Fibroblast of skin of left quadriceps (primary cell): ENCODE measurements at regions not wholly inside any gene's neighbourhood (a gene's known extent, or its start where the extent isn't known, plus 50 kb on each side); places are given as distances from the start of the nearest gene placed in this dataset.

Source experiments
- DNase-seq, 2 experiments: peaks; one replicate each; pipeline ENCODE4 v3.0.0-alpha.2; 2013; ENCODE audit warnings: low read depth in 2 of 2

GRCh38 chr3:22885574-22886341, 317.4 kb upstream of the UBE2E2 start:
- no peak for DNase-seq

GRCh38 chr3:22886439-22887068, 316.6 kb upstream of the UBE2E2 start:
- DNase-seq = no peak

DNA sequence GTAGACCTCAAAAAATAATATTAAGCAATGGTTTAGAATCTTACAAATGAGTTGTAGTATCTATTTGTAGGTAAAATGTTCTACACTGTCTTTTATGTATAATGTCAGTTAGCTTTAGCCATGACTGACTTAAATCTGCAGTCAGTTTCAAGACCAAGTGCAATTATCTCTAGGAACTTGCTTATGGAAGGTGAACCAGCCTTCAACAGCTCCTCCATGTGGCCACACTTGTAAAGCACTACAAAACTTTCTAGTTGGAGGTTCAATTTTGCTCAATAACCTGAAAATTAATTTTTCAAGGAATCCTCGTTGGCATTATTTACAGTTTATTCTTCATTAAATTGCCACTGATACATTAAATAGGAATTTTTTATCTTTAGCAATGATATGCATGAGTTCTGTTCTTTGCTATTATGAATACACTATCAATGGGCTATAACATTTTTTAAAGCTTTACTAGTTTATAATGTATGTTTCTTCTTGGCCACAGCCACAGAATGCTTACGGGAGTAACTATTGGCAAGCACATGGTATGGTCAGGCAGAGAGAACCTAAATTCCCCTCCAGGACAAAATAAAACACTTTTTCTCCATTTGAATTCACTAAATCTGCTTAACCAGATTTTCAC, 315.3 kb upstream of the UBE2E2 start:
- DNase-seq = no peak

- DNase-seq = no peak
These were observed 310.0 kb upstream of the UBE2E2 start for GRCh38 chr3:22893101-22893500.

DNA sequence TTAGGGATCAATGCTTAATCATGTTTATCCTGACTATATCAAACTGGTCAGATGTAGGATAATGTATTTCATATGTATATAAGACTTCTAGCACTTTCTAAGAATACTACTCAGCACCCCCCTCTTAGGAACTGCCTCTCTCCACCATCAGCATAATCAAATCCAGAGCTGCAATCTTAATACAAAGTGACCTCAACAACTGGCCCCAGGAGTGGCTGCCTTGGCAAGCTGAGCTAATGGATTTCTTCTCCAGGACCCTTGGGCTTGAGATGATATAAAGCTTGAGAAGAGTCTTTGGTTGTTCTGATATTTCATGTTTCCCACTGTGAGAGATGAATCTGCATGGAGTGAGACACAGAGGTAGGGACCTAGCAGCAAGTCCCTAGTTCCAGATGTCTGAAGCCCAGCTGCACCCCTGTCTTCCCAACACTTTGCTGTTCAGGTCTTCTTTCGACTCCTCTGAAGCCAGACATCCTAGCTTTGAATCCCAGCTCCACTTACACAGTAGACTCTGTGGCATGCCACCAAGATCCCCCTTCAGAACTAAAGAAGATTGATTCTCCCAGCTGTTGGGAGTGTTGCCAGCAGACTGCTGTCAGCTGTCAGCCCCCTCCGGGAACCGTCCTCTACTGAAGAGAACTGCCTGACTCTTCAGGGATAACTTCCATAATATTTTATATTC, 309.3 kb upstream of the UBE2E2 start:
- DNase-seq = no peak

DNA sequence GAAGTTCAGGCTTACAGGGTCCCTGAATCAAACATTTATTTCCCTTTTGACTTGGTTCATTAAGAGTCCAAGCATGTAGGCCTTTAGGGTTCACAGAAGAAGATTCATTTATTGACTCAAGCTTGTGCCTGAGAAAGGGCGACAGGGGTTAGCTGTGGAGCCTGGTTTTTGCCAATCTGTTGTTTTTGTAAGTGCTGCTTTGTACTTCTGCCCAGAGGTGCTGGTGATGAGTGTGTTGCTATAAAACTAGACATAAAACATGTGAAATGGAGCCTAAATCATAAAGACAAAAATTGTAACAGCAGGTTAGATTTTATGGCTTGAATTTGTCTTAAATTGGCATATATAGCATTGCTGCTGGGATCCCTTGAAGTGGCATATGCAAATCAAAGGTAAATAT, 308.3 kb upstream of the UBE2E2 start:
- DNase-seq = no peak

DNA sequence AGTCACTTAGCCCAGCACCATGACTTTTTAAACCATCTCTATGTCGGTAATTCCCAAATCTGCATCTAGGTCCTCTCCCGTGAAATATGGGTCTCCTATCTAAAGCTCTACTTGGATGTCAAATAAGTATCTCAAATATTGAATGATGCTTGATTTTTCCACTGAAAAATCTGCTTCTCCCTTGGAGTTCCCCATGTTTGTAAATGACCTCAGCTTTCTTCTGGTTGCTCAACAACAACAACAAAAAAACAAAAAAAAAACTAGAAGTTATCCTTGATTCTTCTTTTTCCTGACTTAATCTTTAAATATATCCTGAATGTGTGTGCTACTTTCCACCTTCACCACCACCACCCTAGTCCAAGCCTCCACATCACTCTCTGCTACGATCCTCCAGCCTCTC, 307.5 kb upstream of the UBE2E2 start:
- DNase-seq = no peak

DNA sequence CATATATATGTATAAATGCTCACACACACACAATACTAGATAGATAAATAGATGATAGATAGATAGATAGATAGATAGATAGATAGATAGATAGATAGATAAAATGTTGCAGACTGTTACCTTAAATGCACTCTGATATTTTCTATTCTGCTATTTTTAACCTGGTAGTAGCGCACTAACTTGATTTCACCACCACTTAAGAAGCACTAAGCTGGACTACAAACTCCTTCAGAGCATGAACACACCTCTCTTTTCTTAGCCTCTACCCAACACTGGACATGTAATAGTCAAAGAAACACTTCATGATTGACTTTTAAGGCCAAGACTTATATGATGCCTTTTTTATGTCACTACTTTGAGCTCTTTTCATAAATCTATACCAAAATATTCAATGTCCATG, 304.6 kb upstream of the UBE2E2 start:
- no peak for DNase-seq

- DNase-seq = no peak
These were observed 303.7 kb upstream of the UBE2E2 start for GRCh38 chr3:22899441-22899840.

DNA sequence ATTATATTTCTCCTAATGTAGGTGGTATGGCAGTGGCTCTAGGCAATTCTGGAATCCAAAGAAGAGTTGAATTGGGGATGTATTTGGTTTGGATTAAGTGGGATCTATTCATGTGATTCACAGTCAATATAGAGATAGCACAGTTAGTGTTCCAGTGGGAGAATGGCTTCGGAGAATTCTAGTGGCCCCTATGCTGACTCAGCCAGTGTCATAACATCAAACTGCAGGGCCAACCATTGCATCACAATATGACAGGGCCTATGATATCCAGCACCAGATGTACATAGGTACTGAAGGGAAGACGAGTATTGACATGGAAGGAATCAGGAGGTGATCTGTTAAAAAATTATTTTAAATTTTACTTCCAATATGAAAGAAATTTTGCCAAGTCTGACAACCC, 302.8 kb upstream of the UBE2E2 start:
- DNase-seq = no peak

- no peak for DNase-seq
These were observed 301.4 kb upstream of the UBE2E2 start for GRCh38 chr3:22901684-22902083.

DNA sequence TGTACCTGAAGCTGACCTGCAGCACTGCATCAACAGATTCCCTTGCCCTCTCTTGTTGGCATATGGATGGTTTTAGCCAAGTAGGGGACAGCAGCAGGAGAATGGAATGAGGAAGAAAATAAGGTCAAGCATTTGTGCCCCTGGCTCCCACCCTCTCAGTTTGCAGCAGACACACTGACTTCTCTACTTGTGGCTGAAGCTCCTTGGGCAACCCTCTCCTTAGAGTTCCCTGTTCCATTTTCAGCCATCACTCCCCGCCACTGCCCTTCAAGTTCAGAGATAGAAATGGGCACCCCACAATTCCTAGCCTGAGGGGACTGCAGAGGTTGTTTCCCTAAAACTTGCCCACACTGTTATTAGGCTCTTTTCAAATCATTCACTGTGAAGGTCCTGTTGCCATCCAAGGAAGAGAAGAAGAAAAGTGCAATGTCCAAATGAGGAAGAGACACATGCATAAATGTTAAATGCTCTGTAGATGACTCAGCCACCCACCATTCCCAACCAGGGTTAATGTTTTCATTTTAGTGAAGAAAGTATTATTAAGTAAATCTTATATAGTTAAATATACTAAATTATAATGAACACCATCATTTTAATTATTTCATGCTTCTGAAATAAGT, 295.9 kb upstream of the UBE2E2 start:
- no peak for DNase-seq

- DNase-seq = no peak
These were observed 295.3 kb upstream of the UBE2E2 start for GRCh38 chr3:22907796-22908195.

GRCh38 chr3:22908989-22909507, 294.1 kb upstream of the UBE2E2 start:
- DNase-seq = no peak

DNA sequence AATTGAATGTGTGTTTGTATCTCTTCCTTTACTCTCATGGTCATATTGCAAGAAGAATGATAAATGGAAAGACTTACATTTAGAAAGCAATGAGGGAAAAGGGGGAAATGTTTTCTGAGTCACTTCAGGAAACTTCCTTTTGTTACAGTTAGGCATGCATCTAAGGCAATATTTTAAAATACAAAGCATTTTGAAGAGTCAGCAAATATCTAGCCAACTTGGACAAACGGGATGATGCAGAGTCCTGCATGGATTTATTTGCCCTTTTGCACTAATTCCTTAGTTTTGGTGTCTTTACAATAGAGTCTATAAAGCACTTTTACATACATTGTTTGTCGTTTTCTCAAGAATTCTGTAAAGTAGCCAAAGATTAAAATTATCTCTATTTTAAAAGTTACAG, 286.2 kb upstream of the UBE2E2 start:
- no peak for DNase-seq

DNA sequence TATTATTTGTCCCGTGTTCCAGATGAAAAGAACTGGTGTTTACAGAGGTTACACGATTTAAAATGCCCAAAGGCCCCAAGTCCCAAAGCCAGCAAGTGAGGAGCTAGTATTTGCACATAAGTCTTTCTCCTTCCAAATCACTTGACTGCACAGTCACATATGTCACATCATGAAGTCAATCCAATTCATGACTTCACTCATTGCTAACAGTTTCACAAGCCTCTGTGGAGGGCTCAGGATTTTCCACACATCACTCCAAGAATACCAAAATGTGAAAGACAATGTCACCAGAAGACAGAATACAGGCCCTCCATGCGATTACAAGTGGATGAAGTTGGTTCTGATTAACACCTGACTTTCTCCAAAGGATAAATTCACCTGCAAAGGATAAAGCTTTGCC, 283.1 kb upstream of the UBE2E2 start:
- DNase-seq = no peak

- DNase-seq = no peak
These were observed 280.8 kb upstream of the UBE2E2 start for GRCh38 chr3:22922317-22922716.

DNA sequence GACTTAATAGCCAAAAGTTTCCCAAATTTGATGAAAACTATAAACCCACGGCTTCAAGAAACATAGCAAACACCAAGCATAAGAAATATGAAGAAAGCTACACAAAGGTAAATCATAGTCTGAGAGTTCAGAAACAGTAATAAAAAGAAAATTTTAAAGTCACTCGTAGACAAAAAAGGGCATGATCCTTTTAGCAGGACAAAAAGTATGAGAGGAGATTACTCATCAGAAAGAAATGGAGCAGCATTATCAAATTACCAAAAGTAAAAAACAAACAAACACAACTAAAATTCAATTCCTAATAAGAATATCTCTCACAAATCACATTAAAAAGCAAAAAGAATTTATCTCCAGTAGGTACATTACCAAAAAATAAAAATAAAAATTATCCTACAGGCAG, 279.4 kb upstream of the UBE2E2 start:
- DNase-seq = no peak

DNA sequence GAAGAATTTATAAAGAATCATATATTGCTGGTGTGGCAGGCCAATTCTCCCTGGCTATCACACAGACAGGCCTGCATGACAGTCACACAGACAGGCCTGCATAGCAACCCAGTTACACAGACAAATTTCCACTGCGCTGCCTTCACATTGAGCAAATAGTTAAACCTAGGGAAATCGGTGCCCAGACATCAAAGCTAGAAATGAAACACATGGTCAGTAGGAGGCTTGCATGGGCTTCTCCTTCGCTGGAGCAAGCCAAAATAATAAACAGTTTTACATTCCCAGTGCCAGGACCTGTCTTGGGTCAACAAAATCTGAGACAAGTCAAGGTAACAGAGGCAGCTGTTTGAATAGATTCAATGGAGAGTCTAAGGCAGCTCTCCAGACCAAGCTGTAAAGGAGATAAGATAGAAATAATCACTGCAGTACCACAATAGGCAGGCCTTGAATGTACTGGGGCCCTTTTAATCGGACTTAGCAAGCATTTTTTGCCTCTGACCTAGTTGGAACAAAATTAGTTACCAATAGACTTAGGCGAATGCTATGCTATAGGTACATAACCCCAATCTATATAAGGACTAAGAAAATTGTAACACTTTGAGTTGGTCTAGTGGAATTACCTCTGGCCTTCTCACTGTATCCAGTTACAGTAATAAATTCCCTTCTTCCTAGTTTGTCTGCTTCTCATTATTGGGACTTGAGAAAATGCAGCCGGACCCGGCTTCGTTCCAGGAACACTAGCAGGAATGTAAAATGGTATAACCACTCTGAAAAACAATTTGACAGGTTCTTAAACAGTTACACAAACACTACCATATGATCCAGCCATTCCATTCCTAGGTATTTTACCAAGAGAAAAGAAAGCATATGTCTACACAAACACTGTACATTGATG, 274.7 kb upstream of the UBE2E2 start:
- peak in 1 of 2 experiments; percentile 17 for DNase-seq

- no peak for DNase-seq
These were observed 269.9 kb upstream of the UBE2E2 start for GRCh38 chr3:22933051-22933840.
